ENCODE measurements at regions not wholly inside any gene's neighbourhood (a gene's known extent, or its start where the extent isn't known, plus 50 kb on each side); places are given as distances from the start of the nearest gene placed in this dataset.

DNA sequence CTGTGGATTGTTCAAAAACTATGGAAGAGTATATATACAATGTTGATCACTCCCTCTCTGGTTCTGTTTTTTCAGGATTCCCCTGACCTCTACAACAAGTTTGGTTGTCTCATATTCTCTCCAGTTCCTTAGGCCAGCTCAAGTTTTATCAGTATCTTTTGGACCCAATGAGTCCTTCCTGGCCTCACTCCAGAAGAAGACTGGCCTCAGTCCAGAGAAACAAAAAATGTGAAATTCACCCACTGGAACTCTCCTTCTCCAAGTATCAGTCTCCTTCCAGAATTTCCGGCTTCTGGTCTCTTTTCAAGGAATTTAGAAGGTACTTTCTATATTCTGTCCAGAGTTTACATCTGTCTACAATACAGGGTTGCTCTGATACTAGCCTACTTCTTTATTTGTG is 537.8 kb upstream of the FTMT start:
- no peaks in the 10 kb centered on the region for H3K79me2 ChIP-seq (ENCODE audit: insufficient read depth, low read length)
- no peaks in the 10 kb centered on the region for H3K27me3 ChIP-seq (ENCODE audit: insufficient read depth, low read length, poor library complexity)
- peaks cover 13% of the 10 kb centered on the region for H3K9me3 ChIP-seq (ENCODE audit: insufficient read depth, low read length, severe bottlenecking)
- H2AFZ ChIP-seq (ENCODE audit: low read depth, low read length) = no peak overlapping the region; the same call in 1 of the 2 replicates
- H4K20me1 ChIP-seq (ENCODE audit: insufficient read depth, low read length) = no peaks in the 10 kb centered on the region
- H3K36me3 ChIP-seq (ENCODE audit: insufficient read depth, low read length) = peaks cover 2% of the 10 kb centered on the region; the same call in 1 of the 2 replicates
- H3K4me1 ChIP-seq (ENCODE audit: insufficient read depth, low read length) = peaks cover 14% of the 10 kb centered on the region; the same call in 1 of the 2 replicates
- H3K9ac ChIP-seq (ENCODE audit: low read depth, low read length) = no peak overlapping the region
- no peak overlapping the region for H3K4me2 ChIP-seq (ENCODE audit: insufficient read depth, low read length)
- DNase-seq (no peak), ATAC-seq (ENCODE audit: insufficient read depth, low read depth) (0 out of 3 replicates have a peak, but pooled peaks have one; percentile 17)
- H3K27ac ChIP-seq (ENCODE audit: low read length) = peak overlapping the region; percentile 32; the same call in 1 of the 2 replicates
- no peak overlapping the region for H3K4me3 ChIP-seq (ENCODE audit: low read depth in 1 of 2, low read length in 2 of 2)
- TF ChIP-seq EZH2 (IDR thresholded peaks at IDR 0.05; ENCODE audit: borderline replicate concordance, low read depth, low read length, severe bottlenecking) = no peak
- TF ChIP-seq, protein P1, sequence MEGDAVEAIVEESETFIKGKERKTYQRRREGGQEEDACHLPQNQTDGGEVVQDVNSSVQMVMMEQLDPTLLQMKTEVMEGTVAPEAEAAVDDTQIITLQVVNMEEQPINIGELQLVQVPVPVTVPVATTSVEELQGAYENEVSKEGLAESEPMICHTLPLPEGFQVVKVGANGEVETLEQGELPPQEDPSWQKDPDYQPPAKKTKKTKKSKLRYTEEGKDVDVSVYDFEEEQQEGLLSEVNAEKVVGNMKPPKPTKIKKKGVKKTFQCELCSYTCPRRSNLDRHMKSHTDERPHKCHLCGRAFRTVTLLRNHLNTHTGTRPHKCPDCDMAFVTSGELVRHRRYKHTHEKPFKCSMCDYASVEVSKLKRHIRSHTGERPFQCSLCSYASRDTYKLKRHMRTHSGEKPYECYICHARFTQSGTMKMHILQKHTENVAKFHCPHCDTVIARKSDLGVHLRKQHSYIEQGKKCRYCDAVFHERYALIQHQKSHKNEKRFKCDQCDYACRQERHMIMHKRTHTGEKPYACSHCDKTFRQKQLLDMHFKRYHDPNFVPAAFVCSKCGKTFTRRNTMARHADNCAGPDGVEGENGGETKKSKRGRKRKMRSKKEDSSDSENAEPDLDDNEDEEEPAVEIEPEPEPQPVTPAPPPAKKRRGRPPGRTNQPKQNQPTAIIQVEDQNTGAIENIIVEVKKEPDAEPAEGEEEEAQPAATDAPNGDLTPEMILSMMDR (IDR thresholded peaks at IDR 0.05; ENCODE audit: borderline replicate concordance, extremely low read depth, low read length, poor library complexity, severe bottlenecking) = no peak

DNA sequence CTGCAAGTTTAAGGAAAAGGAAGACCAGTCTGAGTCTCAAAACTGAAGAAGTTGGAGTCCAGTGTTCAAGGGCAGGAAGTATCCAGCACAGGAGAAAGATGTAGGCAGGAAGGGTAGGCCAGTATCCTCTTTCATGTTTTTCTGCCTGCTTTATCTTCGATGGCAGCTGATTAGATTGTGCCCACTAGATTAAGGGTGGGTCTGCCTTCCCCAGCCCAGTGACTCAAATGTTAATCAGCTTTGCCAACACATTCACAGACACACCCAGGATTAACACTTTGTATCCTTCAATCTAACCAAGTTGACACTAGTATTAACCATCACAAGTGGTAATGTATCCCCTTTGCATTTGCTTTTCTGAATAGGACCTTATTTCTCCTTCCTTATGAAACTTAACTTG is 535.9 kb upstream of the FTMT start:
- no peak overlapping the region for H3K9ac ChIP-seq (ENCODE audit: low read depth, low read length)
- DNase-seq (no peak), ATAC-seq (ENCODE audit: insufficient read depth, low read depth) (no peak; the same call in 2 of the 3 replicates)
- no peaks in the 10 kb centered on the region for H3K79me2 ChIP-seq (ENCODE audit: insufficient read depth, low read length)
- H3K4me3 ChIP-seq (ENCODE audit: low read depth in 1 of 2, low read length in 2 of 2) = no peak overlapping the region
- peaks cover 14% of the 10 kb centered on the region; the same call in 1 of the 2 replicates for H3K4me1 ChIP-seq (ENCODE audit: insufficient read depth, low read length)
- H3K4me2 ChIP-seq (ENCODE audit: insufficient read depth, low read length) = no peak overlapping the region
- no peaks in the 10 kb centered on the region for H3K27me3 ChIP-seq (ENCODE audit: insufficient read depth, low read length, poor library complexity)
- H4K20me1 ChIP-seq (ENCODE audit: insufficient read depth, low read length) = no peaks in the 10 kb centered on the region
- H3K27ac ChIP-seq (ENCODE audit: low read length) = no peak overlapping the region
- no peak overlapping the region for H2AFZ ChIP-seq (ENCODE audit: low read depth, low read length)
- peaks cover 25% of the 10 kb centered on the region for H3K9me3 ChIP-seq (ENCODE audit: insufficient read depth, low read length, severe bottlenecking)
- H3K36me3 ChIP-seq (ENCODE audit: insufficient read depth, low read length) = peaks cover 8% of the 10 kb centered on the region
- TF ChIP-seq EZH2 (IDR thresholded peaks at IDR 0.05; ENCODE audit: borderline replicate concordance, low read depth, low read length, severe bottlenecking) = no peak
- TF ChIP-seq, protein P1 (IDR thresholded peaks at IDR 0.05; ENCODE audit: borderline replicate concordance, extremely low read depth, low read length, poor library complexity, severe bottlenecking) = no peak

DNA sequence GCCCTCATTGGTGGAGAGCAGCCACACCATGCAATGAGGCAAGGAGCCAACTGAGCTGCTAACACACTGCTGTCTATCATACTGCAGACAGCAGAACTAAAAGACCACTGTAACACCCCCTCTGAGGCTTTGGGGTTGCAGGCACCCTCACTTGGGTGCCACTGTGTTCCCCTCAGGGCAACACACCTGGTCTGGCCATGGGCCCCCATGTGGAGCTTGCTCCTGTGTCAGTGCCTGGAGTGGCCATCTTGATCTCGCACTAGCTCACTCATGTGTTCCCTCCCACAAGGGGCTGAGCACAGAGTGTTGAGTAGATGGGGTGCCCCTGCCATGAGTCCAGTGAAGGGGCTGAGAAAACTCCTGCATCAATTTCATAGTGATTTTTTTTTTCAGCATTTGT is 532.4 kb upstream of the FTMT start:
- Histone ChIP-seq H3K36me3 (ENCODE audit: insufficient read depth, low read length) (peaks cover 8% of the 10 kb centered on the region), H3K4me1 (ENCODE audit: insufficient read depth, low read length) (peaks cover 8% of the 10 kb centered on the region; the same call in 1 of the 2 replicates), H3K4me2 (ENCODE audit: insufficient read depth, low read length) (no peak overlapping the region), H3K79me2 (ENCODE audit: insufficient read depth, low read length) (no peaks in the 10 kb centered on the region), H4K20me1 (ENCODE audit: insufficient read depth, low read length) (no peaks in the 10 kb centered on the region), H3K9me3 (ENCODE audit: insufficient read depth, low read length, severe bottlenecking) (peaks cover 19% of the 10 kb centered on the region), H3K9ac (ENCODE audit: low read depth, low read length) (no peak overlapping the region), H3K27me3 (ENCODE audit: insufficient read depth, low read length, poor library complexity) (no peaks in the 10 kb centered on the region), H3K4me3 (ENCODE audit: low read depth in 1 of 2, low read length in 2 of 2) (0 out of 4 replicates have a peak overlapping the region, but pooled peaks of 1 of the 2 experiments have one; percentile 17), H2AFZ (ENCODE audit: low read depth, low read length) (no peak overlapping the region), H3K27ac (ENCODE audit: low read length) (0 out of 2 replicates have a peak overlapping the region, but pooled peaks have one; percentile 14)
- no peak for TF ChIP-seq EZH2 (IDR thresholded peaks at IDR 0.05; ENCODE audit: borderline replicate concordance, low read depth, low read length, severe bottlenecking)
- TF ChIP-seq, protein P1 (IDR thresholded peaks at IDR 0.05; ENCODE audit: borderline replicate concordance, extremely low read depth, low read length, poor library complexity, severe bottlenecking) = no peak
- DNase-seq (no peak), ATAC-seq (ENCODE audit: insufficient read depth, low read depth) (no peak)
